ENCODE measurements at regions not wholly inside any gene's neighbourhood (a gene's known extent, or its start where the extent isn't known, plus 50 kb on each side); places are given as distances from the start of the nearest gene placed in this dataset.

GRCh38 chr13:109451726-109452125 is 334.7 kb downstream of the IRS2 start:
- FAIRE-seq, result no peak
- Histone ChIP-seq H3K27ac (ENCODE audit: control insufficient read depth, insufficient read depth) (no peak overlapping the region), H4K20me1 (ENCODE audit: control insufficient read depth, insufficient read depth) (no peaks in the 10 kb centered on the region), H3K36me3 (ENCODE audit: control insufficient read depth in 2 of 2, insufficient read depth in 2 of 2, low read length in 1 of 2) (no peaks in the 10 kb centered on the region), H2AFZ (ENCODE audit: control insufficient read depth, low read depth, low read length) (no peak overlapping the region), H3K4me1 (ENCODE audit: control insufficient read depth, insufficient read depth, low read length) (no peaks in the 10 kb centered on the region), H3K27me3 (replicated peaks in 1 of 2; ENCODE audit: control insufficient read depth in 2 of 2, insufficient read depth in 2 of 2, low read length in 1 of 2) (no peaks in the 10 kb centered on the region), H3K79me2 (ENCODE audit: control insufficient read depth, insufficient read depth, low read length) (no peaks in the 10 kb centered on the region), H3K9ac (ENCODE audit: control insufficient read depth, insufficient read depth, low read length) (no peak overlapping the region), H3K4me3 (no peak overlapping the region), H3K4me2 (ENCODE audit: control insufficient read depth, insufficient read depth) (no peak overlapping the region), H3K9me3 (replicated peaks; ENCODE audit: control insufficient read depth, insufficient read depth, low read length) (no peaks in the 10 kb centered on the region; the same call in 2 of the 3 replicates)
- intact Hi-C loops (cut with micrococcal nuclease; ENCODE audit: unreplicated experiment) (no loop called here), in situ Hi-C loops (cut with MboI) (no loop called here)
- ATAC-seq, result no peak
- ChIA-PET SMC1A (ENCODE audit: uncharacterized antibody, unreplicated experiment) (no interaction called here), CTCF (no interaction called here), POLR2A (no interaction called here), RAD21 (ENCODE audit: unreplicated experiment) (no interaction called here)
- no TSS peak for BruUV-seq (replicated peaks)
- TF ChIP-seq CREM (IDR thresholded peaks at IDR 0.05; ENCODE audit: low read depth) (no peak), CTCF (IDR thresholded peaks at IDR 0.05 in 2 of 3, conservative IDR thresholded peaks at IDR 0.05 in 1 of 3; ENCODE audit: control insufficient read depth in 2 of 3, extremely low read depth in 1 of 3, insufficient read depth in 1 of 3, low read depth in 3 of 3, low read length in 3 of 3) (no peak), ASH2L (IDR thresholded peaks at IDR 0.05; ENCODE audit: borderline replicate concordance, low read depth) (no peak), HSF1 (IDR thresholded peaks at IDR 0.05; ENCODE audit: low read depth, low read length) (no peak), SPI1 (IDR thresholded peaks at IDR 0.05; ENCODE audit: borderline replicate concordance, insufficient read depth, low read depth, low read length) (no peak), TCF7 (IDR thresholded peaks at IDR 0.05; ENCODE audit: borderline replicate concordance) (no peak), TCF3 (IDR thresholded peaks at IDR 0.05; ENCODE audit: borderline replicate concordance, insufficient read depth, low read depth, low read length) (no peak), IRF5 (IDR thresholded peaks at IDR 0.05; ENCODE audit: borderline replicate concordance) (no peak)
- DNase-seq (ENCODE audit: low read depth, low spot score), result no peak
- 5% methylated on average over 2 of the region's 2 CpGs for WGBS (ENCODE audit: insufficient coverage, insufficient replicate concordance, low lambda C conversion rate, missing lambda C conversion rate)

Measured in GM12878 (cell line).